Adrenal gland (tissue), 9 donors: ENCODE measurements at regions not wholly inside any gene's neighbourhood (a gene's known extent, or its start where the extent isn't known, plus 50 kb on each side); places are given as distances from the start of the nearest gene placed in this dataset.
"Not testable (repeated sequence)": the region's sequence is repeated elsewhere in the genome, so short reads cannot be mapped to it uniquely, and the experiment has no call there.

Experiments
- DNase-seq, 7 donors: peaks; one replicate each; pipeline ENCODE4 v3.0.0-alpha.2; 2019 to 2020
- H3K27ac ChIP-seq, 5 donors: fragments of 200-600 bp; sonication (generic) in 4 of 5; 1 replicate in 3 of 5; 2 replicates in 2 of 5; pipeline versions ENCODE4 v1.5.1 to v1.8.0; 2016 to 2020; ENCODE audit warnings: mild to moderate bottlenecking in 1 of 5
- H3K27me3 ChIP-seq: fragments of 200-600 bp; 2 replicates; pipeline ENCODE4 v1.8.0; 2021
- H3K36me3 ChIP-seq, 2 donors: fragments of 200-600 bp; replicated peaks in 1 of 2; 1 replicate in 1 of 2; 2 replicates in 1 of 2; pipeline versions ENCODE4 v1.5.1 to v1.8.0; 2018 to 2022
- H3K4me1 ChIP-seq, 2 donors: fragments of 200-600 bp; replicated peaks in 1 of 2; 1 replicate in 1 of 2; 2 replicates in 1 of 2; pipeline versions ENCODE4 v1.5.1 to v1.8.0; 2018 to 2021
- H3K4me3 ChIP-seq, 4 donors: fragments of 200-600 bp; sonication (generic) in 3 of 4; one replicate each; pipeline ENCODE4 v1.5.1; 2016 to 2018
- H3K9me3 ChIP-seq, 3 donors: fragments of 200-600 bp; sonication (generic) in 1 of 3; replicated peaks in 1 of 3; 1 replicate in 2 of 3; 2 replicates in 1 of 3; pipeline versions ENCODE4 v1.5.1 to v1.8.0; 2016 to 2021
- CTCF ChIP-seq, 6 experiments: fragments of 450-650 bp in 4 of 6; fragments of 200-600 bp in 2 of 6; sonication (generic) in 1 of 6; IDR thresholded peaks; 1 replicate in 5 of 6; 2 replicates in 1 of 6; pipeline versions ENCODE4 v1.5.1 to v1.8.0; 2016 to 2021; ENCODE audit warnings: antibody characterized with exemption in 6 of 6, mild to moderate bottlenecking in 2 of 6, moderate library complexity in 1 of 6
- POLR2A ChIP-seq, 2 donors: fragments of 450-650 bp; IDR thresholded peaks; one replicate each; pipeline ENCODE4 v1.6.1; 2017; ENCODE audit warnings: antibody characterized with exemption in 2 of 2, mild to moderate bottlenecking in 2 of 2, moderate library complexity in 1 of 2
- WGBS, 4 donors: extraction: QIAGEN DNeasy Blood & Tissue Kit in 2 of 4; methylation state at CpG; one replicate each; pipeline versions ENCODE4 v1.1.5 to v1.1.7; 2013 to 2017; 5-methylcytosine and 5-hydroxymethylcytosine counted together
- intact Hi-C, 2 donors: fragments of 100-400 bp; cut with DNase I; formaldehyde crosslinking; loops; one replicate each; pipeline versions ENCODE4 v1.14.1 to v1.15.0; 2022 to 2023
- donor health status: healthy with polysubstance abuse.
- donor health status: Bipolar disorder and iron deficiency.
- donor health status: DM: yes; HTN: yes; CAD: no.
- donor health status: DM: no; HTN: no; CAD: no.
- donor health status: DM: no; HTN: no; CAD: no.

DNA sequence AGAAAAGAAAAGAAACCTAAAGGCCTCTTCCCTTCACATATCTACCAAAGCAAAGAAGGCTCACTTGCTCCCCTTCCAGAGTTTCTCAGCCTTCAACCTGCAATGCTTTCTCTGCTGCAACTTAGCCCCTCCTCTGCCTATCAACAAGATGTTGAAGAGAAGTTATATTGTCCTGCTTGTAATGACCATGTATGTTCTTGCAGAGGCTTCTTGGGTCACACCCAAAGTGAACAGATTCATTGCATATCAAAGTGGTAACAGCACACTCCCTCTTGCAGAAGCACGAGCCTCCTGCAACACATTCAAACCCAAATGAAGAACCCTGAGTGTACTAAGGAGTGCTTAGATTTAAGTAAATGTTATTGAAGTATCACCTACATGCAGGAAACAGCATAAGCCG lies 494.3 kb downstream of the NTRK2 start:
- TF ChIP-seq CTCF (IDR thresholded peaks at IDR 0.05) (no peak), POLR2A (IDR thresholded peaks at IDR 0.05) (no peak)
- intact Hi-C loops: no loop called here

DNA sequence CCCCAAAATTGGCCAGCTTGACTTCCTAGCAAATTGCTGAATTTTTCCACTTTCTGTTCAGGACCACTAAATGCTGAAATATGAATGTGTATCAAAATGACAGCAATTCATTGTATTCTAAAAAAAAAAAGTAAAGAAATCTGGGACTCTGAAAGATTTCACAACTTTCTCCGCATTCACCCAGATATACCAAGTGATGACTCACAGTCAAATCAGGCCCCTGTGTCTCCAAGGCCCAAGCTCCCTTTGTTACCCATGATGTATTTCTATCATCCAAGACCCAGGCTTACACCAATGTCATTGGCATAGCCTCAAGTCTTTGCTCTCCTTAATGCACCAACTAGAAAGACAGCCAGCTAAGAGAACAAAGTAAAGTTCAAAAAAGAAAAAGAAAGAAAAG lies 493.9 kb downstream of the NTRK2 start:
- no peaks in the 10 kb centered on the region for H3K9me3 ChIP-seq
- no peaks in the 10 kb centered on the region for H3K36me3 ChIP-seq
- intact Hi-C loops: no loop called here
- DNase-seq: no peak
- H3K4me3 ChIP-seq: no peak overlapping the region
- WGBS, 4 donors: 48 to 67% (median 58%) methylated on average over 1 of the region's 1 CpG
- no peak overlapping the region for H3K27ac ChIP-seq
- H3K27me3 ChIP-seq: no peaks in the 10 kb centered on the region
- no peak for TF ChIP-seq CTCF (IDR thresholded peaks at IDR 0.05)
- no peak for TF ChIP-seq POLR2A (IDR thresholded peaks at IDR 0.05)
- H3K4me1 ChIP-seq: no peaks in the 10 kb centered on the region

More for the DNA sequence above, 494.3 kb downstream of the NTRK2 start:
- Histone ChIP-seq H3K9me3 (no peaks in the 10 kb centered on the region), H3K36me3 (no peaks in the 10 kb centered on the region), H3K4me3 (no peak overlapping the region), H3K27ac (no peak overlapping the region), H3K4me1 (no peaks in the 10 kb centered on the region), H3K27me3 (no peaks in the 10 kb centered on the region)
- DNase-seq: no peak
- 65 to 85% (median 84%) methylated on average over 2 of the region's 2 CpGs for WGBS, 4 donors

DNA sequence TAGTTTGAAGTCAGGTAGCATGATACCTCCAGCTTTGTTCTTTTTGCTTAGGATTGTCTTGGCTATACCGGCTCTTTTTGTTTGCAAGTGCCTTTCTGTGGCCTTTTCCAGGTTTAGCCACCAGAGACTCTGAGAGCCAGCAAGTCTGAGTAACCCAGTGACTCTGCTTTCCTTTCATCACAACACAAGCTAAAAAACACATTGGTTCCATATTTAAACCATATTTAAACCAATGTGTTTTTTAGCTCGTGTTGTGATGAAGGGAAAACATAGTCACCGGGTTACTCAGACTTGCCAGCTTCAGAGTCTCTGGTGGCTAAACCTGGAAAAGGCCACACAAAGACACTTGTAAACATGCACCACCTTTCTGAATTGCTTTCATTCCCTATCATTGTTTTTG lies 493.3 kb downstream of the NTRK2 start:
- H3K9me3 ChIP-seq: no peaks in the 10 kb centered on the region
- no peak overlapping the region for H3K4me3 ChIP-seq
- intact Hi-C loops: no loop called here
- DNase-seq: no peak
- H3K27me3 ChIP-seq: no peaks in the 10 kb centered on the region
- no peak overlapping the region for H3K27ac ChIP-seq
- 57 to 74% (median 59%) methylated on average over 3 of the region's 3 CpGs for WGBS, 4 donors
- H3K36me3 ChIP-seq: no peaks in the 10 kb centered on the region
- TF ChIP-seq CTCF (IDR thresholded peaks at IDR 0.05): no peak
- no peak for TF ChIP-seq POLR2A (IDR thresholded peaks at IDR 0.05)
- H3K4me1 ChIP-seq: no peaks in the 10 kb centered on the region

- WGBS, 4 donors: 72 to 81% (median 75%) methylated on average over 4 of the region's 4 CpGs
- H3K36me3 ChIP-seq, H3K27me3 ChIP-seq, DNase-seq, H3K27ac ChIP-seq, H3K4me3 ChIP-seq, intact Hi-C loops, H3K4me1 ChIP-seq, H3K9me3 ChIP-seq: not testable (repeated sequence)
These were observed 491.4 kb downstream of the NTRK2 start for GRCh38 chr9:85160944-85161343.

- Histone ChIP-seq H3K9me3 (no peaks in the 10 kb centered on the region), H3K27me3 (no peaks in the 10 kb centered on the region), H3K4me3 (no peak overlapping the region), H3K36me3 (no peaks in the 10 kb centered on the region), H3K4me1 (no peaks in the 10 kb centered on the region), H3K27ac (no peak overlapping the region)
- DNase-seq: peak in 1 of 7 donors; percentile 53
- intact Hi-C loops: no loop called here
- TF ChIP-seq CTCF (IDR thresholded peaks at IDR 0.05): no peak
- no peak for TF ChIP-seq POLR2A (IDR thresholded peaks at IDR 0.05)
These were observed 489.0 kb downstream of the NTRK2 start for GRCh38 chr9:85158512-85158911.
